Prostate gland (tissue), 2 donors: ENCODE measurements at regions not wholly inside any gene's neighbourhood (a gene's known extent, or its start where the extent isn't known, plus 50 kb on each side); places are given as distances from the start of the nearest gene placed in this dataset.

Source experiments
- DNase-seq: peaks from one replicate; pipeline ENCODE4 v3.0.0-alpha.2; 2019; ENCODE audit warnings: low spot score
- H3K27ac ChIP-seq, 2 donors: fragments of 200-600 bp; sonication (generic); 2 replicates each; pipeline ENCODE4 v1.5.1; 2017 to 2019
- H3K27me3 ChIP-seq: fragments of 200-600 bp; sonication (generic); replicated peaks from 2 replicates; pipeline ENCODE4 v1.5.1; 2019; ENCODE audit not compliant: insufficient read depth
- H3K36me3 ChIP-seq, 2 donors: fragments of 200-600 bp; sonication (generic); 1 replicate in 1 of 2; 2 replicates in 1 of 2; pipeline versions ENCODE4 v1.5.1 to v1.8.1; 2017 to 2019
- H3K4me1 ChIP-seq: fragments of 200-600 bp; sonication (generic); replicated peaks from 2 replicates; pipeline ENCODE4 v1.5.1; 2019
- H3K4me3 ChIP-seq, 2 donors: fragments of 200-600 bp; sonication (generic); 2 replicates each; pipeline ENCODE4 v1.5.1; 2017 to 2019
- H3K9me3 ChIP-seq: fragments of 200-600 bp; sonication (generic); 2 replicates; pipeline ENCODE4 v1.5.1; 2017
- CTCF ChIP-seq, 4 experiments: fragments of 200-600 bp in 2 of 4; fragments of 450-650 bp in 2 of 4; sonication (generic) in 2 of 4; IDR thresholded peaks; 1 replicate in 3 of 4; 2 replicates in 1 of 4; pipeline ENCODE4 v1.5.1; 2016 to 2019; ENCODE audit warnings: antibody characterized with exemption in 4 of 4, mild to moderate bottlenecking in 2 of 4, moderate library complexity in 2 of 4
- POLR2A ChIP-seq: fragments of 450-650 bp; IDR thresholded peaks from one replicate; pipeline ENCODE4 v1.6.1; 2016; ENCODE audit warnings: antibody characterized with exemption, mild to moderate bottlenecking
- POLR2AphosphoS5 ChIP-seq: sonication (generic); formaldehyde crosslinking; IDR thresholded peaks from one replicate; pipeline ENCODE4 v1.6.1; 2017; ENCODE audit warnings: antibody characterized with exemption
- WGBS: methylation state at CpG from one replicate; pipeline ENCODE4 v1.1.5; 2018; 5-methylcytosine and 5-hydroxymethylcytosine counted together
- intact Hi-C: fragments of 100-400 bp; cut with DNase I; formaldehyde crosslinking; loops from one replicate; pipeline ENCODE4 v1.14.2; 2022

- WGBS, result 38% methylated on average over 1 of the region's 1 CpG
- H3K9me3 ChIP-seq, result no peaks in the 10 kb centered on the region
- no peak overlapping the region for H3K27ac ChIP-seq
- DNase-seq, result no peak
- no peak for TF ChIP-seq POLR2A
- no peak for TF ChIP-seq POLR2AphosphoS5
- H3K27me3 ChIP-seq, result no peaks in the 10 kb centered on the region
- intact Hi-C loops, result no loop called here
- H3K4me1 ChIP-seq, result no peaks in the 10 kb centered on the region
- H3K4me3 ChIP-seq, result no peak overlapping the region
- no peaks in the 10 kb centered on the region for H3K36me3 ChIP-seq
These were observed 185.3 kb upstream of the C11orf87 start for GRCh38 chr11:109236696-109237095.

GRCh38 chr11:109237636-109238035, 184.4 kb upstream of the C11orf87 start:
- TF ChIP-seq CTCF (IDR thresholded peaks at IDR 0.05) (no peak), POLR2A (no peak), POLR2AphosphoS5 (no peak)
- Histone ChIP-seq H3K36me3 (no peaks in the 10 kb centered on the region), H3K4me1 (no peaks in the 10 kb centered on the region), H3K27ac (no peak overlapping the region), H3K4me3 (no peak overlapping the region), H3K27me3 (no peaks in the 10 kb centered on the region), H3K9me3 (no peaks in the 10 kb centered on the region)
- no peak for DNase-seq
- intact Hi-C loops, result no loop called here

GRCh38 chr11:109241988-109242536, 179.9 kb upstream of the C11orf87 start:
- Histone ChIP-seq H3K36me3 (no peaks in the 10 kb centered on the region), H3K27ac (no peak overlapping the region), H3K4me1 (no peaks in the 10 kb centered on the region), H3K9me3 (no peaks in the 10 kb centered on the region), H3K4me3 (no peak overlapping the region), H3K27me3 (no peaks in the 10 kb centered on the region)
- no peak for DNase-seq
- intact Hi-C loops, result no loop called here
- 49% methylated on average over 3 of the region's 3 CpGs for WGBS
- TF ChIP-seq CTCF (IDR thresholded peaks at IDR 0.05) (no peak), POLR2A (no peak), POLR2AphosphoS5 (no peak)

- Histone ChIP-seq H3K4me1 (no peaks in the 10 kb centered on the region), H3K36me3 (no peaks in the 10 kb centered on the region), H3K9me3 (no peaks in the 10 kb centered on the region), H3K27ac (no peak overlapping the region), H3K4me3 (no peak overlapping the region), H3K27me3 (no peaks in the 10 kb centered on the region)
- no peak for DNase-seq
- intact Hi-C loops, result no loop called here
- TF ChIP-seq CTCF (IDR thresholded peaks at IDR 0.05), result no peak
- no peak for TF ChIP-seq POLR2AphosphoS5
- no peak for TF ChIP-seq POLR2A
- 94% methylated on average over 5 of the region's 5 CpGs for WGBS
These were observed 174.9 kb upstream of the C11orf87 start for GRCh38 chr11:109247071-109247470.

- intact Hi-C loops, result no loop called here
- WGBS, result 17% methylated on average over 3 of the region's 3 CpGs
- H3K36me3 ChIP-seq, result no peaks in the 10 kb centered on the region
- no peak overlapping the region for H3K27ac ChIP-seq
- H3K9me3 ChIP-seq, result no peaks in the 10 kb centered on the region
- H3K27me3 ChIP-seq, result no peaks in the 10 kb centered on the region
- H3K4me3 ChIP-seq, result no peak overlapping the region
- no peaks in the 10 kb centered on the region for H3K4me1 ChIP-seq
- TF ChIP-seq CTCF (IDR thresholded peaks at IDR 0.05) (no peak), POLR2A (no peak), POLR2AphosphoS5 (no peak)
- DNase-seq, result no peak
These were observed 172.4 kb upstream of the C11orf87 start for GRCh38 chr11:109249597-109249996.
